ENCODE measurements at regions not wholly inside any gene's neighbourhood (a gene's known extent, or its start where the extent isn't known, plus 50 kb on each side); places are given as distances from the start of the nearest gene placed in this dataset.

DNA sequence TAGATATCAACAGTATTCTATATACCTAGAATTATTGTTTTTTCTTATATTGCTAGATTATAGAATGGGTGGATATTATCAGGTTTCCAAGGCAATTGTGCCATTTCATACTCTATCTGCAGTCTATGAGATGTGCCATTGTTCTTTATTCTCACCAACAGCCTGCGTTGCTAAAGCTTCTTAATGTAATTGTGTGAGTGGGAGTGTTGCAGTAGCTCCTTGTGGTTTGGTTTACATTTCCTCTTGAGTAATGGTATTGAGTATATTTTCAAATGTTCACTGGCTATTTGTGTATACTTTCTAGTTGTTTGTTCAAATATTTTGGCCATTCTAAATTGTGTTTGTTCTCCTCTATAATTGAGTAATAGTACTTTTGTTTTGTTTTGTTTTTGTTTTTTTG is 199.2 kb downstream of the TFEC start:
- in situ Hi-C loops (cut with MboI) (no loop called here), intact Hi-C loops (cut with micrococcal nuclease) (no loop called here)
- DNase-seq (ENCODE audit: extremely low read depth in 1 of 4, low spot score in 3 of 4) (no peak), ATAC-seq (no peak), FAIRE-seq (no peak)
- no peak overlapping the region for H2AFZ ChIP-seq (ENCODE audit: low read depth, low read length)
- ChIA-PET CTCF (ENCODE audit: low intra/inter-chr PET ratio) (no interaction called here), POLR2A (no interaction called here)
- H3K4me2 ChIP-seq (ENCODE audit: insufficient read depth, low read length), result no peak overlapping the region
- no peaks in the 10 kb centered on the region for H3K27me3 ChIP-seq (ENCODE audit: control insufficient read depth in 2 of 2, insufficient read depth in 2 of 2, low read length in 2 of 2)
- H3K27ac ChIP-seq (ENCODE audit: extremely low read depth, low read depth, low read length), result no peak overlapping the region
- no peaks in the 10 kb centered on the region for H4K20me1 ChIP-seq (replicated peaks; ENCODE audit: control insufficient read depth, insufficient read depth, low read length)
- no peaks in the 10 kb centered on the region for H3K9me1 ChIP-seq (ENCODE audit: control insufficient read depth, insufficient read depth, low read length)
- no peak overlapping the region for H3K4me3 ChIP-seq
- no peaks in the 10 kb centered on the region for H3K79me2 ChIP-seq (ENCODE audit: control insufficient read depth, insufficient read depth, low read length)
- no peaks in the 10 kb centered on the region for H3K36me3 ChIP-seq (ENCODE audit: control insufficient read depth, insufficient read depth, low read length)
- no peak overlapping the region for H3K9ac ChIP-seq (ENCODE audit: insufficient read depth in 1 of 2, low read depth in 2 of 2, low read length in 2 of 2)
- TF ChIP-seq ZNF146 (CRISPR knock-in tag; IDR thresholded peaks at IDR 0.05; ENCODE audit: unreplicated experiment) (no peak), ZKSCAN1 (IDR thresholded peaks at IDR 0.05; ENCODE audit: low read depth, low read length) (no peak), FOXJ3 (CRISPR knock-in tag; IDR thresholded peaks at IDR 0.05) (no peak)
- H3K4me1 ChIP-seq (replicated peaks in 1 of 2; ENCODE audit: control insufficient read depth in 2 of 2, insufficient read depth in 2 of 2, low read length in 2 of 2), result no peaks in the 10 kb centered on the region
- BruUV-seq (replicated peaks), result no TSS peak
- no peaks in the 10 kb centered on the region for H3K9me3 ChIP-seq (replicated peaks; ENCODE audit: control insufficient read depth, insufficient read depth, low read depth, low read length)
- 3% methylated on average over 1 of the region's 1 CpG for WGBS (ENCODE audit: insufficient coverage, low coverage, missing lambda C conversion rate)

DNA sequence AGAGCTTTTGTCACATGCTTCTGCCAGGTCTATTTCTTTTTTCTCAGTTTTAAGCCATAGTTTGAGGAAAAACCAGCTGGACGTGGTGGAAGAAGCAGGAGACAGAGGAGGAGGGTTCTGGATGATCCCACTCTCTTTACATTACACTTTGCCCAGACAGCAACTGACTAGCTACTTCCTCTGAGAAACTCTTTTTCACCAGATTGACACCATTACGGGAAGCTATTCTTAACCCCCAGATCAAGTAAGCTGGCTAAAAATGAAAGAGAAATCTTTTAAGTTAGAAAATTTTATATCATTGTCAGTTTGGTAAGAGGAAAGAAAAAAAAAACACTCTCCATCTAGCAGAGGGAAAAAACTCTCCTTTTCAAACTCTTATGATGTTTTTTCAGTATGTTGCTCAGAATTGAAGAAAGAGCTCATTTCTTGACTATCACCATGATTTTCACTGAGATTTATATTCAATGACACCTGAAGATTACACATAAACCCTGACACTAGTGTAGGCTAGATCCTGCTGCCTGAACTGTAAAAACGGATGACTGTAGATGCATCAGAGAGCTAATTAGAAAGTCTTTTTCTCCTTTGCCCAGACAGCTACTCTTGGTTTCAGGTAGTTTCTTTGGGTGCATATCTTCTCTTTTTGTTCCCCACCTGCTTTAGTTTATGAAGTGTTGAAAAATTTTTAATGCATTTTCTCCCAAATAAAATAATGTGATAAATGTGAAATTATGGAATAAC is 203.1 kb downstream of the TFEC start:
- no peak for DNase-seq (ENCODE audit: extremely low read depth in 1 of 4, low spot score in 3 of 4)
- Histone ChIP-seq H3K4me1 (replicated peaks in 1 of 2; ENCODE audit: control insufficient read depth in 2 of 2, insufficient read depth in 2 of 2, low read length in 2 of 2) (no peaks in the 10 kb centered on the region), H3K27ac (ENCODE audit: extremely low read depth, low read depth, low read length) (no peak overlapping the region), H3K9ac (ENCODE audit: insufficient read depth in 1 of 2, low read depth in 2 of 2, low read length in 2 of 2) (no peak overlapping the region), H3K27me3 (ENCODE audit: control insufficient read depth in 2 of 2, insufficient read depth in 2 of 2, low read length in 2 of 2) (no peaks in the 10 kb centered on the region), H3K9me1 (ENCODE audit: control insufficient read depth, insufficient read depth, low read length) (no peaks in the 10 kb centered on the region), H2AFZ (ENCODE audit: low read depth, low read length) (no peak overlapping the region), H3K79me2 (ENCODE audit: control insufficient read depth, insufficient read depth, low read length) (no peaks in the 10 kb centered on the region), H3K4me3 (no peak overlapping the region), H4K20me1 (replicated peaks; ENCODE audit: control insufficient read depth, insufficient read depth, low read length) (no peaks in the 10 kb centered on the region), H3K36me3 (ENCODE audit: control insufficient read depth, insufficient read depth, low read length) (no peaks in the 10 kb centered on the region), H3K9me3 (replicated peaks; ENCODE audit: control insufficient read depth, insufficient read depth, low read depth, low read length) (no peaks in the 10 kb centered on the region), H3K4me2 (ENCODE audit: insufficient read depth, low read length) (no peak overlapping the region)
- POLR2A ChIA-PET, result no interaction called here
- CTCF ChIA-PET (ENCODE audit: low intra/inter-chr PET ratio), result no interaction called here
- TF ChIP-seq HNRNPL (IDR thresholded peaks at IDR 0.05; ENCODE audit: low read depth, low read length) (no peak), NONO (IDR thresholded peaks at IDR 0.05; ENCODE audit: low read depth in 2 of 2, low read length in 1 of 2) (no peak)
- FAIRE-seq, result no peak
- in situ Hi-C loops (cut with MboI), result no loop called here
- no peak for ATAC-seq
- BruUV-seq (replicated peaks), result no TSS peak
- 0% methylated on average over 3 of the region's 3 CpGs for WGBS (ENCODE audit: insufficient coverage, low coverage, missing lambda C conversion rate)
- intact Hi-C loops (cut with micrococcal nuclease), result no loop called here
